Karpas-422 (cell line): ENCODE measurements at regions not wholly inside any gene's neighbourhood (a gene's known extent, or its start where the extent isn't known, plus 50 kb on each side); places are given as distances from the start of the nearest gene placed in this dataset.

Source experiments
- DNase-seq: peaks from one replicate; pipeline ENCODE4 v3.0.0-alpha.2; 2015
- H2AFZ ChIP-seq: fragments of 200-600 bp; sonication (generic); 2 replicates; pipeline ENCODE4 v1.6.1; 2014; ENCODE audit warnings: antibody characterized with exemption, low read length, mixed read lengths
- H3K27ac ChIP-seq: fragments of 200-600 bp; sonication (generic); 2 replicates; pipeline ENCODE4 v1.5.1; 2014; ENCODE audit warnings: mild to moderate bottlenecking, low read length, moderate library complexity
- H3K27me3 ChIP-seq: fragments of 200-600 bp; sonication (generic); 2 replicates; pipeline ENCODE4 v1.6.1; 2014; ENCODE audit warnings: low read length, mixed read lengths
- H3K36me3 ChIP-seq: fragments of 200-600 bp; sonication (generic); 2 replicates; pipeline ENCODE4 v1.6.1; 2014; ENCODE audit warnings: low read length, mixed read lengths; ENCODE audit not compliant: insufficient read depth
- H3K4me1 ChIP-seq: fragments of 200-600 bp; sonication (generic); 2 replicates; pipeline ENCODE4 v1.6.1; 2014; ENCODE audit warnings: mild to moderate bottlenecking, low read length, mixed read lengths
- H3K4me2 ChIP-seq: fragments of 200-600 bp; sonication (generic); 2 replicates; pipeline ENCODE4 v1.6.1; 2014; ENCODE audit warnings: low read length, low read depth, mild to moderate bottlenecking; ENCODE audit not compliant: poor library complexity, severe bottlenecking
- H3K4me3 ChIP-seq: fragments of 200-600 bp; sonication (generic); 2 replicates; pipeline ENCODE4 v1.5.1; 2014; ENCODE audit warnings: mild to moderate bottlenecking, antibody characterized with exemption, low read length, mixed read lengths
- H3K79me2 ChIP-seq: fragments of 200-600 bp; sonication (generic); 2 replicates; pipeline ENCODE4 v1.6.1; 2014; ENCODE audit warnings: mild to moderate bottlenecking, low read length, mixed read lengths
- H3K9ac ChIP-seq: fragments of 200-600 bp; sonication (generic); 2 replicates; pipeline ENCODE4 v1.6.0; 2014; ENCODE audit warnings: low read length
- H3K9me2 ChIP-seq: fragments of 200-600 bp; sonication (generic), shearing (Covaris generic); replicated peaks from 2 replicates; pipeline ENCODE4 v1.6.0; 2014; ENCODE audit warnings: mild to moderate bottlenecking, low read length, moderate library complexity; ENCODE audit not compliant: insufficient read depth
- H3K9me3 ChIP-seq: fragments of 300-700, 200-600 bp; sonication (generic); 2 replicates; pipeline ENCODE4 v1.6.1; 2014; ENCODE audit warnings: low read length, mixed read lengths
- H4K20me1 ChIP-seq: fragments of 200-600 bp; sonication (generic); 2 replicates; pipeline ENCODE4 v1.6.1; 2014; ENCODE audit warnings: mild to moderate bottlenecking, antibody characterized with exemption, low read length, low read depth; ENCODE audit not compliant: insufficient read depth

DNA sequence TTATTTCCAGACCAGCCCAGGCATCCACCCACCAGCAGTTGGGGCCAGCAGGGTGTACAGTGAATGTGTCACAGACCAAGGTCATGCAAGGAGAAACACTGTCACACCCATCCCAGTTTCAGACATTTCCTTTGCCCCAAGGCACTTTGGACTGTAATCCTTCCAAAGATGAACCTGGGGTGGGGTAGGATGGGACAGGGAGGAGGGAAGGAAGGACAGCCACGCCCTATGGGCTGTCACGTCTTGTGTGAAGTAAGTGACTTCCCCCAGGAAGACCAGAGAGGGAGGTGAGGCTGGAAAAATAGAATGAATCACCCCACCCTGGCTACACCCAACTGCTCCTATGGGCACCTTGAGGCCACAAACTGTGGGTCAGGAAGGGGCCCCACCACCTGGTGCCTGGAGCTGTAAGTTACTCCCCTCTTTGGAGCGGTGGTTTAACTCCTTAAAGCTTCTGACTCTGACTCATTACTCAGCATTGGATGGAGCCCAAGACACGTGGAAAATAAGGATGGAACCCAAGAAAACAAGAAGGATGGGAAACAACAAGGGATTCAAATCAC is 349.9 kb upstream of the KLF3 start:
- H3K9me2 ChIP-seq = no peaks in the 10 kb centered on the region
- no peaks in the 10 kb centered on the region for H3K79me2 ChIP-seq
- no peak for DNase-seq
- H3K36me3 ChIP-seq = no peaks in the 10 kb centered on the region
- H3K27ac ChIP-seq = no peak overlapping the region
- H3K4me2 ChIP-seq = no peak overlapping the region
- no peaks in the 10 kb centered on the region for H4K20me1 ChIP-seq
- no peak overlapping the region for H2AFZ ChIP-seq
- no peak overlapping the region for H3K9ac ChIP-seq
- no peaks in the 10 kb centered on the region for H3K27me3 ChIP-seq
- H3K9me3 ChIP-seq = no peaks in the 10 kb centered on the region
- H3K4me1 ChIP-seq = peaks cover 8% of the 10 kb centered on the region
- no peak overlapping the region for H3K4me3 ChIP-seq

DNA sequence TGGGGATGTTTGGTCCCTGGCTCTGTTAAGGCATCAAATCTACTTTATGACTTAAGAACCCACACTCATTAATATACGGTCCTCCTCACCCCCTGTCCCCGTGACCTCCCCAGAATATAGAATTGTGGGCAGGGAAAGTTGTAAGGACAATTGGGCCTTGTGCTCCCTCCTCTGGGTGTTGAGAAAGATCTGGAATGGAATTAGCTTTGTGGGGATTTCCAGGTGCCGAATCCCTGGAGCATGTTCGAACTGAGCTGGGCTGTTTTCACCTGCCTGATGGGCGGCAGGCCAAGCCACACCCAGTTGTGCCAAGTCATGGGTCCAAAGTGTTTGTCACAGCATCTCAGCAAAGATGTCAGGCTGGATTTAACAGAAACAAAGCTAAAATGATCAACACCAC is 349.3 kb upstream of the KLF3 start:
- Histone ChIP-seq H3K27me3 (no peaks in the 10 kb centered on the region), H3K4me3 (no peak overlapping the region), H3K36me3 (no peaks in the 10 kb centered on the region), H3K9me3 (no peaks in the 10 kb centered on the region), H3K4me2 (no peak overlapping the region), H4K20me1 (no peaks in the 10 kb centered on the region), H3K9me2 (no peaks in the 10 kb centered on the region), H3K9ac (no peak overlapping the region), H3K79me2 (no peaks in the 10 kb centered on the region), H3K27ac (no peak overlapping the region), H2AFZ (no peak overlapping the region), H3K4me1 (peaks cover 14% of the 10 kb centered on the region)
- no peak for DNase-seq

DNA sequence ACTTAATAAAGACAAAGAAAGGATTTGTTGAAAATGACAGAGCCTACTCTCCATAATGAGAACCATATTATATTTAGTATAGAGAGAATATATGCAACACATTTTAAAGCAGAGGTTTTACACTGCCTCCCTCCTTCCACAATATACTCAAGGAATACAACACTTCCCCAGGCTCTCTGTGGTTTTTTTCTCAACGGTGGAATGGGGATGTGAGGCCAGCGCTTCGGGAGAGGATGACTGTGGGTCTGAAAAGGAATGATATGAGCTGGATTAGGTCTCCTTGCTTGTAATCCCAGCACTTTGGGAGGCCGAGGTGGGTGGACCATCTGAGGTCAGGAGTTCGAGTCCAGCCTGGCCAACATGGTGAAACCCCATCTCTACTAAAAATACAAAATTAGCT is 348.7 kb upstream of the KLF3 start:
- Histone ChIP-seq H2AFZ (no peak overlapping the region), H3K27me3 (no peaks in the 10 kb centered on the region), H3K27ac (no peak overlapping the region), H3K4me3 (no peak overlapping the region), H3K79me2 (no peaks in the 10 kb centered on the region), H3K4me1 (peaks cover 14% of the 10 kb centered on the region), H3K9me3 (no peaks in the 10 kb centered on the region), H3K4me2 (no peak overlapping the region), H3K9me2 (no peaks in the 10 kb centered on the region), H3K9ac (no peak overlapping the region), H4K20me1 (no peaks in the 10 kb centered on the region), H3K36me3 (no peaks in the 10 kb centered on the region)
- DNase-seq = no peak

DNA sequence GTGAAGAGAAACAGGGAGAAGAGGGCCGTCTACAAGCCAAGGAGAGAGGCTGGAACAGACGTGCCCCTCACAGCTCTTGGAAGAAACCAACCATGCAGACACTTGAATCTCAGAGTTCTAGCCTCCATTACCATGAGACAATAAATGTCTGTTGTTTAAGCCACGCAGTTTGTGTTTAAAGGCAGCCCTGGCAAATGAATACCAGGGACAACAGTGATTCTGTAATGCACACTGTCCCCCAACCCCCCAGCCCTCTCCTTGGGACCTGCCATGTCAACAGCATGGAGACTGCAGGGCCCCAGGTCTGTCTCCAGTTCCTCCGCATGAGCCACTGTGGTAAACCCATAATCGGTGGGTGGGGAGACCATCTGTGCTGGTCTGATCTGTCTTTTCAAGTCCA is 348.0 kb upstream of the KLF3 start:
- Histone ChIP-seq H3K4me2 (no peak overlapping the region), H3K4me1 (peaks cover 14% of the 10 kb centered on the region), H4K20me1 (no peaks in the 10 kb centered on the region), H3K36me3 (no peaks in the 10 kb centered on the region), H3K9me2 (no peaks in the 10 kb centered on the region), H2AFZ (no peak overlapping the region), H3K4me3 (no peak overlapping the region), H3K9me3 (no peaks in the 10 kb centered on the region), H3K27me3 (no peaks in the 10 kb centered on the region), H3K9ac (no peak overlapping the region), H3K79me2 (no peaks in the 10 kb centered on the region), H3K27ac (no peak overlapping the region)
- no peak for DNase-seq

DNA sequence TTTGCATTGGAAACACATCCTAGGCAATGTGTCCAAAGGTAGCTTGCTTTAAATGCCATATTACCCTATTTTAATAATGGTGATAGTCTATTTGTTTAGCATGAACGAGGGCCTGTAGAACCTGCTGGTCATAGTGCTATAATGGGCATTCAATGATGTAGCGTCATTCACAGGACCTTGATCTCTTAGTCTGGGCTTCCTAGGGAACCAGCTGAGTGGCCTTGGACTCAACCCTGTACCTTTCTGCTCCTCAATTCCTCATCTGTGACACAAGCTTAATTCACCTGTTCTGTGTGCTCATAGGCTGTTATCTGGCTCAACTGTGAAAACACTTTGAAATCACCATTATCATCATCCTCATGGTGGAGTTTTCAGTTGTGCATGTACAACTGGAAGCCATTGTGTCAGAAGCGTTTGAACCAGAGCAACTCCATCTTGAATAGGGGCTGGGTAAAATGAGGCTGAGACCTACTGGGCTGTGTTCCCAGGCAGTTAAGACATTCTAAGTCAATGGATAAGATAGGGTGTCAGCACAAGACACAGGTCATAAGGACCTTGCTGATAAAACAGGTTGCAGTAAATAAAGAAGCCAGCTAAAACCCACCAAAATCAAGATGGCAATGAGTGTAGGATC is 346.8 kb upstream of the KLF3 start:
- Histone ChIP-seq H3K4me1 (peaks cover 14% of the 10 kb centered on the region), H3K27ac (no peak overlapping the region), H3K4me2 (no peak overlapping the region)

DNA sequence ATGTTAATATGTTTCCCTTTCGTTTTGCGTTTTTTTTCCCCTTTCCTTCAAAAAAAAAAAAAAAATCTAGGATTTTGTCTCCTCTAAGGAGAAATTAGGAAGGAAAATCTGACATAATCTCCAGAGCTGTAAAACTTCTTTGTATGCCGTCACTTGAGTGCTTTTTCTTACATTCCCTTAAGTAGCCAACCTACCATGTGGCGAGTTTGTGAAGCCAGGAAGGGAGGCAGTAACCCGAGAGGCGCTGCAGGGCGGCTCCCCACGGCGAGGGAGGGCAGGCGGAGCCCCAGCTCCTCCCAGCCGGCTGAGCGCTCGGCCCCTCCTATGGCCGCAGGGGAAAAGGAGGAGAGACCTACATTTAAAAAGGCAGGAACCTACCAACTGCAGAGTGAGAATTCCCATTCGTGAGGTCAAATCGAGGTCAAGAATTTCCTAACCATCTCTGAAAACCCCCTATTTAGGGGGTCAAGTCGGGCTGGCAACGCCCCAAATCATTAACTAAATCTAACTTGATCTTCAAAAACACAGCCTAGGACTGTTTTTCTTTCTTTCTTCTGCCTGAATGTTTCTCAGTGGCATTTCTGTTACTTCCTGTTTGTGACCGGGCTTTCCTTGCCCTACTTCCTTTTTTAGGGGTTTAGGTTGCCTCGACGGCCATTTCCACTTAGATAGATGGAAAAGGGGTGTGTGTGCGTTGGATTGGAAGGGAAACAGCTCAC is 345.1 kb upstream of the KLF3 start:
- Histone ChIP-seq H3K79me2 (no peaks in the 10 kb centered on the region), H3K9me3 (no peaks in the 10 kb centered on the region), H3K36me3 (no peaks in the 10 kb centered on the region), H3K4me2 (peak overlapping the region; percentile 69), H2AFZ (peak overlapping the region; percentile 89), H3K4me3 (peak overlapping the region; percentile 53), H3K9me2 (no peaks in the 10 kb centered on the region), H3K4me1 (peaks cover 14% of the 10 kb centered on the region), H4K20me1 (no peaks in the 10 kb centered on the region), H3K27ac (no peak overlapping the region), H3K27me3 (no peaks in the 10 kb centered on the region), H3K9ac (peak overlapping the region; percentile 40; the same call in 1 of the 2 replicates)
- DNase-seq = peak; percentile 81

More for the DNA sequence above, 346.8 kb upstream of the KLF3 start:
- H3K27me3 ChIP-seq = no peaks in the 10 kb centered on the region
- no peak overlapping the region for H3K4me3 ChIP-seq
- no peaks in the 10 kb centered on the region for H3K36me3 ChIP-seq
- H3K79me2 ChIP-seq = no peaks in the 10 kb centered on the region
- no peak for DNase-seq
- H2AFZ ChIP-seq = no peak overlapping the region
- H3K9me2 ChIP-seq = no peaks in the 10 kb centered on the region
- H3K9ac ChIP-seq = no peak overlapping the region
- no peaks in the 10 kb centered on the region for H3K9me3 ChIP-seq
- no peaks in the 10 kb centered on the region for H4K20me1 ChIP-seq

DNA sequence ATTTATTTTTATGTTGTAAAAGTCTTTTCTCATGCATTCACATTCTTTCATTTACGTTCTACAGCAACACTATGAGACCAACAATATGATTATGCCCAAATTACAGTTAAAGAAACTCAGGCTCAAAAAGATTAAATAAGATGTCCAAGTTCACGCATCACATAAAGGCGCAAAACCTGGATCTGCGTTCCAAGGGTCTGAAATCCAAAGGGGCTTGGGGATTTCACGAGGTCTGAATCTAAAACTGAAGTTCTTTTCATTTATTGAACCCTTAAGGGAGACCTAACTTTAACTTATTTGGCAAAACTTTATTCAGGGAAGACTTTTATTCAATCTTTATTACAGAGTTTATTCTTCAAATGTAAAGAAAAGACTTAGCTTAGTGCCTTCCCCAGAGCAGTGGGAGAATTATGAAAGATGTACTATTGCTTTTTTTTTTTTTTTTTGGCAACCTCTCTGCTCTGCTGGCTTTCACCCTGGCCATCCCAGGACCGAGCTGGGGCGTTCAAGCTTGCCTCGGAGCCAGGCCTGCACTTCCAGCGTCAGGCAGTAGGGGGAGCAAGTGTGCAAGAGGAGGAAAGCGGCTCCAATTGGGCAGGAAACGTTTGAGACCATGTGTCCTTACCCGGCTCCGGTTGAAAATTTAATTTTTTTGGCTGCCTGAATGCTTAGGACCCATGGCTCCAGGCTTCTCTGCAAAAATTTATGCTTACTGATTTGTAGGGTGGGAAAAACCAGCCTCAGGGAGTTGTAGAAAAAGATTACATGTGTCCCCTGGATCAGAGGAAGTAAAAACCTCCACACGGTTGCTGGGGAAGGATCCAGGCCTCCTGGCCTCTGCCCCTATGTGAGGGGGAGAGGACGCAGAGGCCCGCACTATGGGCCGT is 344.3 kb upstream of the KLF3 start:
- DNase-seq = peak; percentile 94
- Histone ChIP-seq H3K9me3 (no peaks in the 10 kb centered on the region), H3K27ac (no peak overlapping the region), H3K79me2 (no peaks in the 10 kb centered on the region), H3K4me1 (peaks cover 14% of the 10 kb centered on the region), H4K20me1 (no peaks in the 10 kb centered on the region), H3K4me3 (peak overlapping the region; percentile 53; the same call in 1 of the 2 replicates), H2AFZ (peak overlapping the region; percentile 89), H3K9ac (peak overlapping the region; percentile 40; the same call in 1 of the 2 replicates), H3K9me2 (no peaks in the 10 kb centered on the region), H3K36me3 (no peaks in the 10 kb centered on the region), H3K27me3 (no peaks in the 10 kb centered on the region), H3K4me2 (peak overlapping the region; percentile 69)

DNA sequence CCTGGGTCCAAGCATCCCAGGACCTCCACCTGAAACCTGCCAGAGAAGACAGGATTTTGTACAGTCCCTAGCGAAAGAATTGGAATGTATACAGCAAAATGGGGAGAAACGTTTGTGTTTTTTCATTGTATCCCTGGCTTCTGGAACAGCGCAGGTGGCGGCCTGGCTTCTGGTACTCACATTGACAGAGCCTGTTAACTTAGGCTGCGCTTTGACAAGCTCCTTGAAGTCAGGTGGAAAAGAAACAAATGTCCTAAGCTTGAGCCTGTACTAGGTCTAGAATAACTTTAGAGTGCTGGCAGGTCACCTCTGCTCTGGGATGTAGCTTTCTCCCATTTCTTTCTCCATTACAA is 343.7 kb upstream of the KLF3 start:
- no peaks in the 10 kb centered on the region for H3K79me2 ChIP-seq
- H3K36me3 ChIP-seq = no peaks in the 10 kb centered on the region
- no peak overlapping the region for H3K9ac ChIP-seq
- no peaks in the 10 kb centered on the region for H3K27me3 ChIP-seq
- no peaks in the 10 kb centered on the region for H3K9me2 ChIP-seq
- H3K9me3 ChIP-seq = no peaks in the 10 kb centered on the region
- no peaks in the 10 kb centered on the region for H4K20me1 ChIP-seq
- H3K27ac ChIP-seq = no peak overlapping the region
- H3K4me1 ChIP-seq = peaks cover 14% of the 10 kb centered on the region
- H3K4me2 ChIP-seq = no peak overlapping the region
- no peak overlapping the region for H3K4me3 ChIP-seq
- no peak overlapping the region for H2AFZ ChIP-seq
- DNase-seq = no peak
